HEK293 (cell line): ENCODE measurements at regions not wholly inside any gene's neighbourhood (a gene's known extent, or its start where the extent isn't known, plus 50 kb on each side); places are given as distances from the start of the nearest gene placed in this dataset.

Source experiments
- CTCF ChIA-PET: fragments of 350-600 bp; formaldehyde crosslinking; extraction: SDS; loops from one replicate; lab custom pipeline; 2021; ENCODE audit warnings: antibody characterized with exemption; lab: Yijun Ruan, JAX
- POLR2A ChIA-PET: fragments of 300-600 bp; formaldehyde crosslinking; extraction: SDS; loops from one replicate; lab custom pipeline; 2020; ENCODE audit warnings: antibody characterized with exemption, inconsistent platforms; lab: Yijun Ruan, JAX
- H3K27ac ChIP-seq: fragments of 200-500 bp; sonication (Bioruptor generic); 2 replicates; pipeline ENCODE4 v1.5.1; 2014; ENCODE audit warnings: low read depth, low read length, control low read depth, inconsistent platforms; ENCODE audit errors: extremely low read depth
- H3K36me3 ChIP-seq, 2 experiments: fragments of 200-500 bp in 1 of 2; sonication (Bioruptor generic) in 1 of 2; 1 replicate in 1 of 2; 2 replicates in 1 of 2; pipeline ENCODE4 v1.5.1; 2014 to 2017; ENCODE audit warnings: inconsistent platforms in 2 of 2, low read length in 2 of 2; ENCODE audit not compliant: control insufficient read depth in 2 of 2, insufficient read depth in 1 of 2
- H3K4me1 ChIP-seq: fragments of 200-500 bp; sonication (Bioruptor generic); 2 replicates; pipeline ENCODE4 v1.5.1; 2014; ENCODE audit warnings: mild to moderate bottlenecking, low read length, inconsistent platforms; ENCODE audit not compliant: control insufficient read depth, insufficient read depth
- H3K4me3 ChIP-seq: 2 replicates; pipeline ENCODE4 v1.5.1; 2011; ENCODE audit warnings: low read depth, mild to moderate bottlenecking, control low read depth, low read length, moderate library complexity
- H3K9me3 ChIP-seq: fragments of 200-500 bp; sonication (Bioruptor generic); 2 replicates; pipeline ENCODE4 v1.5.1; 2014; ENCODE audit warnings: low read depth, low read length, inconsistent platforms; ENCODE audit not compliant: control insufficient read depth, insufficient read depth
- FEZF1 ChIP-seq: fragments of 450-650 bp; formaldehyde crosslinking; IDR thresholded peaks from 2 replicates; pipeline ENCODE4 v1.5.1; 2016; ENCODE audit warnings: missing biosample characterization, missing genetic modification characterization
- GLIS2 ChIP-seq: fragments of 450-650 bp; formaldehyde crosslinking; IDR thresholded peaks from 2 replicates; pipeline ENCODE4 v1.5.1; 2016; ENCODE audit warnings: missing biosample characterization, missing genetic modification characterization
- MEIS1 ChIP-seq: sonication (generic); formaldehyde crosslinking; IDR thresholded peaks from 2 replicates; pipeline ENCODE4 v1.8.1; 2022; ENCODE audit warnings: missing genetic modification reagents, mild to moderate bottlenecking, borderline replicate concordance
- OVOL3 ChIP-seq: fragments of 450-650 bp; formaldehyde crosslinking; IDR thresholded peaks from 2 replicates; pipeline ENCODE4 v1.5.1; 2016; ENCODE audit warnings: missing biosample characterization, missing genetic modification characterization
- SALL2 ChIP-seq: fragments of 450-650 bp; formaldehyde crosslinking; IDR thresholded peaks from 2 replicates; pipeline ENCODE4 v1.5.0; 2017; ENCODE audit warnings: missing biosample characterization, mild to moderate bottlenecking, missing genetic modification characterization, borderline replicate concordance
- ZBTB44 ChIP-seq: fragments of 450-650 bp; IDR thresholded peaks from 2 replicates; pipeline ENCODE4 v1.5.1; 2018; ENCODE audit warnings: missing biosample characterization, mild to moderate bottlenecking, missing genetic modification characterization
- ZFHX2 ChIP-seq: fragments of 450-650 bp; formaldehyde crosslinking; conservative IDR thresholded peaks from 2 replicates; pipeline ENCODE4 v1.5.1; 2016; ENCODE audit warnings: missing biosample characterization, missing genetic modification characterization
- ZFP69B ChIP-seq: fragments of 450-650 bp; formaldehyde crosslinking; IDR thresholded peaks from 2 replicates; pipeline ENCODE4 v1.5.1; 2016; ENCODE audit warnings: missing biosample characterization, missing genetic modification characterization
- ZNF133 ChIP-seq: fragments of 450-650 bp; formaldehyde crosslinking; IDR thresholded peaks from 2 replicates; pipeline ENCODE4 v1.5.1; 2016; ENCODE audit warnings: missing biosample characterization, missing genetic modification characterization
- ZNF157 ChIP-seq: fragments of 450-650 bp; formaldehyde crosslinking; IDR thresholded peaks from 2 replicates; pipeline ENCODE4 v1.5.1; 2016; ENCODE audit warnings: missing biosample characterization, missing genetic modification characterization
- ZNF174 ChIP-seq: fragments of 450-650 bp; formaldehyde crosslinking; IDR thresholded peaks from 2 replicates; pipeline ENCODE4 v1.5.0; 2017; ENCODE audit warnings: missing biosample characterization, mild to moderate bottlenecking, missing genetic modification characterization
- ZNF175 ChIP-seq: fragments of 450-650 bp; formaldehyde crosslinking; IDR thresholded peaks from 2 replicates; pipeline ENCODE4 v1.5.1; 2016; ENCODE audit warnings: missing biosample characterization, missing genetic modification characterization
- ZNF354C ChIP-seq: fragments of 450-650 bp; formaldehyde crosslinking; IDR thresholded peaks from 2 replicates; pipeline ENCODE4 v1.5.1; 2016; ENCODE audit warnings: missing biosample characterization, missing genetic modification characterization, low read depth, borderline replicate concordance
- ZNF433 ChIP-seq: fragments of 450-650 bp; formaldehyde crosslinking; IDR thresholded peaks from 2 replicates; pipeline ENCODE4 v1.5.1; 2016; ENCODE audit warnings: missing biosample characterization, missing genetic modification characterization, low read depth
- ZNF610 ChIP-seq: fragments of 450-650 bp; formaldehyde crosslinking; IDR thresholded peaks from 2 replicates; pipeline ENCODE4 v1.5.1; 2016; ENCODE audit warnings: missing biosample characterization, missing genetic modification characterization, borderline replicate concordance
- ZNF677 ChIP-seq: fragments of 450-650 bp; IDR thresholded peaks from 2 replicates; pipeline ENCODE4 v1.5.0; 2018; ENCODE audit warnings: missing biosample characterization, mild to moderate bottlenecking, missing genetic modification characterization, moderate library complexity
- TF ChIP-seq, protein P1 (sequence below): IDR thresholded peaks from 2 replicates; pipeline ENCODE4 v1.6.1; 2011; ENCODE audit warnings: mild to moderate bottlenecking, low read depth, low read length, borderline replicate concordance
- TF ChIP-seq, protein P2 (sequence below): fragments of 450-650 bp; formaldehyde crosslinking; IDR thresholded peaks from 2 replicates; pipeline ENCODE4 v1.5.1; 2016; ENCODE audit warnings: missing biosample characterization, missing genetic modification characterization
- TF ChIP-seq, protein P3 (sequence below): fragments of 450-650 bp; formaldehyde crosslinking; IDR thresholded peaks from 2 replicates; pipeline ENCODE4 v1.5.1; 2016; ENCODE audit warnings: missing biosample characterization, missing genetic modification characterization
- TF ChIP-seq, protein P4 (sequence below): fragments of 450-650 bp; formaldehyde crosslinking; IDR thresholded peaks from 2 replicates; pipeline ENCODE4 v1.5.1; 2017; ENCODE audit warnings: missing biosample characterization, mild to moderate bottlenecking, missing genetic modification characterization, moderate library complexity

- TF ChIP-seq ZNF133 (tag by site-specific recombination), result no peak
- TF ChIP-seq, protein P1, sequence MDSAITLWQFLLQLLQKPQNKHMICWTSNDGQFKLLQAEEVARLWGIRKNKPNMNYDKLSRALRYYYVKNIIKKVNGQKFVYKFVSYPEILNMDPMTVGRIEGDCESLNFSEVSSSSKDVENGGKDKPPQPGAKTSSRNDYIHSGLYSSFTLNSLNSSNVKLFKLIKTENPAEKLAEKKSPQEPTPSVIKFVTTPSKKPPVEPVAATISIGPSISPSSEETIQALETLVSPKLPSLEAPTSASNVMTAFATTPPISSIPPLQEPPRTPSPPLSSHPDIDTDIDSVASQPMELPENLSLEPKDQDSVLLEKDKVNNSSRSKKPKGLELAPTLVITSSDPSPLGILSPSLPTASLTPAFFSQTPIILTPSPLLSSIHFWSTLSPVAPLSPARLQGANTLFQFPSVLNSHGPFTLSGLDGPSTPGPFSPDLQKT, result no peak
- no peak for TF ChIP-seq ZNF174 (tag by site-specific recombination)
- TF ChIP-seq, protein P2, sequence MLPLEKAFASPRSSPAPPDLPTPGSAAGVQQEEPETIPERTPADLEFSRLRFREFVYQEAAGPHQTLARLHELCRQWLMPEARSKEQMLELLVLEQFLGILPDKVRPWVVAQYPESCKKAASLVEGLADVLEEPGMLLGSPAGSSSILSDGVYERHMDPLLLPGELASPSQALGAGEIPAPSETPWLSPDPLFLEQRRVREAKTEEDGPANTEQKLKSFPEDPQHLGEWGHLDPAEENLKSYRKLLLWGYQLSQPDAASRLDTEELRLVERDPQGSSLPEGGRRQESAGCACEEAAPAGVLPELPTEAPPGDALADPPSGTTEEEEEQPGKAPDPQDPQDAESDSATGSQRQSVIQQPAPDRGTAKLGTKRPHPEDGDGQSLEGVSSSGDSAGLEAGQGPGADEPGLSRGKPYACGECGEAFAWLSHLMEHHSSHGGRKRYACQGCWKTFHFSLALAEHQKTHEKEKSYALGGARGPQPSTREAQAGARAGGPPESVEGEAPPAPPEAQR (tag by site-specific recombination), result no peak
- no peak for TF ChIP-seq ZNF157
- TF ChIP-seq SALL2 (tag by site-specific recombination), result no peak
- Histone ChIP-seq H3K27ac (no peak overlapping the region), H3K36me3 (no peaks in the 10 kb centered on the region), H3K4me3 (no peak overlapping the region), H3K9me3 (no peaks in the 10 kb centered on the region), H3K4me1 (no peaks in the 10 kb centered on the region)
- ChIA-PET POLR2A (no interaction called here), CTCF (interaction anchor here (0.6 kb wide), 2 partner anchors 188 to 227 kb away, joined by 3 to 4 read pairs; no protein-coding TSS in a partner anchor)
Observed at GRCh38 chr10:78706726-78707540, 361.8 kb upstream of the ZMIZ1 start.

DNA sequence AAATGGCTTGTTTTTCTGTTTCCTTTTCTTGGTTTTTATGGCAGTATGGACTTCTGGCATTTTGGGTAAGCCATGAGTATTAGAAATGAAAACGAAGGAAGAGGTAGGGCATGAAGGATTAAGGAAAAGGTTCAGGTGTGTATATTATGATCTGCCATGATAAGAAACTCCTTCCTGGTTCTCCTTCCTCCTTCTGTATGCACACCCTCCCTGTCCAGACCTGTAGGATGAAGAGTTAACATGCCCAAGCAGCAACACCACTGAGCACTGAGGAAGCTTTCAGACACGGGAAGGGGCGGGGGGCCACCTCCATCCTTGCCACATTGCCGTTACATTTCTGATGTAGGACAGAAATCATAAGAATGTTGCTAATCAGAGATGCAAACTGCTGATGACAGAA lies 361.0 kb upstream of the ZMIZ1 start:
- H3K4me1 ChIP-seq, result no peaks in the 10 kb centered on the region
- POLR2A ChIA-PET, result no interaction called here
- no peak overlapping the region for H3K27ac ChIP-seq
- CTCF ChIA-PET, result no interaction called here
- TF ChIP-seq ZNF610 (tag by site-specific recombination), result no peak
- TF ChIP-seq ZNF677 (tag by site-specific recombination), result no peak
- TF ChIP-seq ZFP69B (tag by site-specific recombination), result no peak
- no peak for TF ChIP-seq ZNF175 (tag by site-specific recombination)
- TF ChIP-seq, protein P3, sequence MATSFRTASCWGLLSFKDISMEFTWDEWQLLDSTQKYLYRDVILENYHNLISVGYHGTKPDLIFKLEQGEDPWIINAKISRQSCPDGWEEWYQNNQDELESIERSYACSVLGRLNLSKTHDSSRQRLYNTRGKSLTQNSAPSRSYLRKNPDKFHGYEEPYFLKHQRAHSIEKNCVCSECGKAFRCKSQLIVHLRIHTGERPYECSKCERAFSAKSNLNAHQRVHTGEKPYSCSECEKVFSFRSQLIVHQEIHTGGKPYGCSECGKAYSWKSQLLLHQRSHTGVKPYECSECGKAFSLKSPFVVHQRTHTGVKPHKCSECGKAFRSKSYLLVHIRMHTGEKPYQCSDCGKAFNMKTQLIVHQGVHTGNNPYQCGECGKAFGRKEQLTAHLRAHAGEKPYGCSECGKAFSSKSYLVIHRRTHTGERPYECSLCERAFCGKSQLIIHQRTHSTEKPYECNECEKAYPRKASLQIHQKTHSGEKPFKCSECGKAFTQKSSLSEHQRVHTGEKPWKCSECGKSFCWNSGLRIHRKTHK (tag by site-specific recombination), result no peak
- no peak for TF ChIP-seq FEZF1 (tag by site-specific recombination)
- TF ChIP-seq ZBTB44 (tag by site-specific recombination), result no peak
- no peaks in the 10 kb centered on the region for H3K9me3 ChIP-seq
- no peak overlapping the region for H3K4me3 ChIP-seq
- no peaks in the 10 kb centered on the region for H3K36me3 ChIP-seq

- Histone ChIP-seq H3K4me1 (no peaks in the 10 kb centered on the region), H3K9me3 (no peaks in the 10 kb centered on the region), H3K27ac (no peak overlapping the region), H3K4me3 (no peak overlapping the region), H3K36me3 (no peaks in the 10 kb centered on the region)
- no peak for TF ChIP-seq GLIS2 (tag by site-specific recombination)
- no peak for TF ChIP-seq ZNF354C
- TF ChIP-seq ZNF433 (tag by site-specific recombination), result no peak
- TF ChIP-seq ZFHX2 (tag by site-specific recombination), result no peak
- no peak for TF ChIP-seq OVOL3
- TF ChIP-seq MEIS1 (CRISPR knock-in tag), result no peak
- TF ChIP-seq, protein P4, sequence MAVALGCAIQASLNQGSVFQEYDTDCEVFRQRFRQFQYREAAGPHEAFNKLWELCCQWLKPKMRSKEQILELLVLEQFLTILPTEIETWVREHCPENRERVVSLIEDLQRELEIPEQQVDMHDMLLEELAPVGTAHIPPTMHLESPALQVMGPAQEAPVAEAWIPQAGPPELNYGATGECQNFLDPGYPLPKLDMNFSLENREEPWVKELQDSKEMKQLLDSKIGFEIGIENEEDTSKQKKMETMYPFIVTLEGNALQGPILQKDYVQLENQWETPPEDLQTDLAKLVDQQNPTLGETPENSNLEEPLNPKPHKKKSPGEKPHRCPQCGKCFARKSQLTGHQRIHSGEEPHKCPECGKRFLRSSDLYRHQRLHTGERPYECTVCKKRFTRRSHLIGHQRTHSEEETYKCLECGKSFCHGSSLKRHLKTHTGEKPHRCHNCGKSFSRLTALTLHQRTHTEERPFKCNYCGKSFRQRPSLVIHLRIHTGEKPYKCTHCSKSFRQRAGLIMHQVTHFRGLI (tag by site-specific recombination), result no peak
- ChIA-PET POLR2A (no interaction called here), CTCF (no interaction called here)
Observed at GRCh38 chr10:78712147-78712546, 356.6 kb upstream of the ZMIZ1 start.
